ENCODE measurements at regions not wholly inside any gene's neighbourhood (a gene's known extent, or its start where the extent isn't known, plus 50 kb on each side); places are given as distances from the start of the nearest gene placed in this dataset.
"Not testable (repeated sequence)": the region's sequence is repeated elsewhere in the genome, so short reads cannot be mapped to it uniquely, and the experiment has no call there.

- FAIRE-seq, result no peak
- no peak for DNase-seq (ENCODE audit: insufficient read length, low spot score)
Measured at GRCh38 chr9:126055381-126055985, 271.1 kb upstream of the MVB12B start.

GRCh38 chr9:126056312-126057021 lies 270.2 kb upstream of the MVB12B start:
- no peak for DNase-seq (ENCODE audit: insufficient read length, low spot score)
- no peak for FAIRE-seq

- no peak for DNase-seq (ENCODE audit: insufficient read length, low spot score)
- FAIRE-seq, result no peak
Measured at GRCh38 chr9:126057121-126057825, 269.4 kb upstream of the MVB12B start.

GRCh38 chr9:126058011-126058531 lies 268.6 kb upstream of the MVB12B start:
- FAIRE-seq (no peak), DNase-seq (ENCODE audit: insufficient read length, low spot score) (no peak)

GRCh38 chr9:126058591-126058990 lies 268.0 kb upstream of the MVB12B start:
- DNase-seq (ENCODE audit: insufficient read length, low spot score) (no peak), FAIRE-seq (no peak)

GRCh38 chr9:126061575-126061974 lies 265.1 kb upstream of the MVB12B start:
- no peak for DNase-seq (ENCODE audit: insufficient read length, low spot score)
- no peak for FAIRE-seq

- no peak for FAIRE-seq
- no peak for DNase-seq (ENCODE audit: insufficient read length, low spot score)
Measured at GRCh38 chr9:126062158-126062886, 264.3 kb upstream of the MVB12B start.

- FAIRE-seq (no peak), DNase-seq (ENCODE audit: insufficient read length, low spot score) (no peak)
Measured at GRCh38 chr9:126063326-126063725, 263.3 kb upstream of the MVB12B start.

GRCh38 chr9:126066131-126066530 lies 260.5 kb upstream of the MVB12B start:
- FAIRE-seq (no peak), DNase-seq (ENCODE audit: insufficient read length, low spot score) (no peak)

- no peak for FAIRE-seq
- no peak for DNase-seq (ENCODE audit: insufficient read length, low spot score)
Measured at GRCh38 chr9:126067031-126067734, 259.4 kb upstream of the MVB12B start.

GRCh38 chr9:126068534-126069230 lies 257.9 kb upstream of the MVB12B start:
- DNase-seq (ENCODE audit: insufficient read length, low spot score) (no peak), FAIRE-seq (no peak)

GRCh38 chr9:126069400-126069955 lies 257.2 kb upstream of the MVB12B start:
- no peak for FAIRE-seq

GRCh38 chr9:126070058-126070655 lies 256.5 kb upstream of the MVB12B start:
- no peak for FAIRE-seq

More at GRCh38 chr9:126069400-126069955, 257.2 kb upstream of the MVB12B start:
- no peak for DNase-seq (ENCODE audit: insufficient read length, low spot score)

GRCh38 chr9:126071076-126071750 lies 255.4 kb upstream of the MVB12B start:
- FAIRE-seq, result no peak

More at GRCh38 chr9:126070058-126070655, 256.5 kb upstream of the MVB12B start:
- no peak for DNase-seq (ENCODE audit: insufficient read length, low spot score)

GRCh38 chr9:126077656-126078055 lies 249.0 kb upstream of the MVB12B start:
- not testable (repeated sequence) for DNase-seq (ENCODE audit: insufficient read length, low spot score); FAIRE-seq

More at GRCh38 chr9:126071076-126071750, 255.4 kb upstream of the MVB12B start:
- no peak for DNase-seq (ENCODE audit: insufficient read length, low spot score)

GRCh38 chr9:126080641-126081040 lies 246.0 kb upstream of the MVB12B start:
- DNase-seq (ENCODE audit: insufficient read length, low spot score), result no peak
- no peak for FAIRE-seq

- FAIRE-seq (no peak), DNase-seq (ENCODE audit: insufficient read length, low spot score) (no peak)
Measured at GRCh38 chr9:126081746-126082145, 244.9 kb upstream of the MVB12B start.

GRCh38 chr9:126084008-126084407 lies 242.6 kb upstream of the MVB12B start:
- DNase-seq (ENCODE audit: insufficient read length, low spot score) (no peak), FAIRE-seq (no peak)

All from HTR-8/SVneo (cell line).